ENCODE measurements at regions not wholly inside any gene's neighbourhood (a gene's known extent, or its start where the extent isn't known, plus 50 kb on each side); places are given as distances from the start of the nearest gene placed in this dataset.

GRCh38 chr2:39538718-39539117 is 101.6 kb upstream of the MAP4K3 start (continued):
- TF ChIP-seq ZNF564 (CRISPR knock-in tag; IDR thresholded peaks at IDR 0.05), result peak; percentile 83; the same call in 1 of the 2 replicates
- 0 out of 2 replicates have a peak, but pooled peaks have one; percentile 5 for TF ChIP-seq EHMT2 (IDR thresholded peaks at IDR 0.05; ENCODE audit: borderline replicate concordance, low read depth, low read length)
- no peak for TF ChIP-seq ZNF546 (CRISPR knock-in tag; conservative IDR thresholded peaks at IDR 0.05)

- POLR2A ChIA-PET, result interaction anchor here (1.0 to 1.6 kb wide), 4 partner anchors 10 to 36 kb away, joined by 3 to 19 read pairs (median 10); no protein-coding TSS in a partner anchor
- no peak for FAIRE-seq
- CTCF ChIA-PET (ENCODE audit: low intra/inter-chr PET ratio, low total read pairs), result no interaction called here
These were observed 103.3 kb upstream of the MAP4K3 start for GRCh38 chr2:39540414-39540813.

More at GRCh38 chr2:39540414-39540813, 103.3 kb upstream of the MAP4K3 start:
- intact Hi-C loops (cut with micrococcal nuclease; ENCODE audit: unreplicated experiment) (no loop called here), in situ Hi-C loops (cut with HindIII; ENCODE audit: extremely low pct_ligation_motif_present, low pct_unique_long_range_greater_than_20kb) (no loop called here)
- Histone ChIP-seq H3K4me2 (ENCODE audit: low read depth, low read length) (peak overlapping the region; percentile 42), H3K4me3 (replicated peaks in 1 of 3; ENCODE audit: insufficient read depth in 1 of 3, low read depth in 2 of 3, low read length in 3 of 3) (no peak overlapping the region), H3K36me3 (replicated peaks in 1 of 2; ENCODE audit: control insufficient read depth in 1 of 2, insufficient read depth in 2 of 2, low read length in 2 of 2) (no peaks in the 10 kb centered on the region; a peak in 1 of 5 replicates), H3K27me3 (ENCODE audit: control insufficient read depth in 1 of 2, insufficient read depth in 2 of 2, low read length in 2 of 2) (no peaks in the 10 kb centered on the region), H3K9me3 (ENCODE audit: low read length) (no peaks in the 10 kb centered on the region), H3K9ac (ENCODE audit: insufficient read depth, low read depth, low read length) (peak overlapping the region; percentile 41; the same call in 1 of the 2 replicates), H2AFZ (ENCODE audit: low read length) (no peak overlapping the region), H3K4me1 (ENCODE audit: insufficient read depth, low read length) (peaks cover 54% of the 10 kb centered on the region), H4K20me1 (ENCODE audit: insufficient read depth, low read length) (no peaks in the 10 kb centered on the region), H3K79me2 (ENCODE audit: insufficient read depth, low read length) (no peaks in the 10 kb centered on the region), H3K27ac (ENCODE audit: extremely low read length, insufficient read depth, low read length) (peak overlapping the region; percentile 67)
- TF ChIP-seq ZNF407 (CRISPR knock-in tag; IDR thresholded peaks at IDR 0.05; ENCODE audit: not compliant biosample characterization) (peak; percentile 30), HOXA7 (CRISPR knock-in tag; IDR thresholded peaks at IDR 0.05) (no peak)
- DNase-seq (ENCODE audit: low spot score), result no peak
- BruUV-seq (replicated peaks), result no TSS peak
- ATAC-seq, result peak; percentile 15
